ENCODE measurements at regions not wholly inside any gene's neighbourhood (a gene's known extent, or its start where the extent isn't known, plus 50 kb on each side); places are given as distances from the start of the nearest gene placed in this dataset.

DNA sequence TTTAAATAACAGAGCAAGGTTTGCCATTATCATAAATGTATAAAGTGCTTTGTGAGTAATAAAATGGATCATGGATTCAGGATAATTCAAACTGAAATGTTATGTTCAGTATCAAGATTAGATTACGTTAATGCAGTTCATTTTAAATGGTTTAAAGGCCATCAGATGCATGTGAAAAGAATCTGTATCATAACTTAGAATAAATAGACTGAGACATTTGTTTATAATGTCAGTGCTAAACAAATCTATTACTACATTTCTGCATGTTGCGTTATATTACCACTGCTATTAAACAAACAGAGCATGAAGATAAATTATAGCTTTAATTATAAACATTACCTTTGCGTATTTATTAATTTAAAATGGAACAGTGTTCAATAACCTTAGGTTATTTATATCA is 160.2 kb downstream of the TOX3 start:
- no peak overlapping the region for H3K4me3 ChIP-seq
- no peak for DNase-seq (ENCODE audit: low spot score)
- TF ChIP-seq, protein P1, sequence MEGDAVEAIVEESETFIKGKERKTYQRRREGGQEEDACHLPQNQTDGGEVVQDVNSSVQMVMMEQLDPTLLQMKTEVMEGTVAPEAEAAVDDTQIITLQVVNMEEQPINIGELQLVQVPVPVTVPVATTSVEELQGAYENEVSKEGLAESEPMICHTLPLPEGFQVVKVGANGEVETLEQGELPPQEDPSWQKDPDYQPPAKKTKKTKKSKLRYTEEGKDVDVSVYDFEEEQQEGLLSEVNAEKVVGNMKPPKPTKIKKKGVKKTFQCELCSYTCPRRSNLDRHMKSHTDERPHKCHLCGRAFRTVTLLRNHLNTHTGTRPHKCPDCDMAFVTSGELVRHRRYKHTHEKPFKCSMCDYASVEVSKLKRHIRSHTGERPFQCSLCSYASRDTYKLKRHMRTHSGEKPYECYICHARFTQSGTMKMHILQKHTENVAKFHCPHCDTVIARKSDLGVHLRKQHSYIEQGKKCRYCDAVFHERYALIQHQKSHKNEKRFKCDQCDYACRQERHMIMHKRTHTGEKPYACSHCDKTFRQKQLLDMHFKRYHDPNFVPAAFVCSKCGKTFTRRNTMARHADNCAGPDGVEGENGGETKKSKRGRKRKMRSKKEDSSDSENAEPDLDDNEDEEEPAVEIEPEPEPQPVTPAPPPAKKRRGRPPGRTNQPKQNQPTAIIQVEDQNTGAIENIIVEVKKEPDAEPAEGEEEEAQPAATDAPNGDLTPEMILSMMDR (IDR thresholded peaks at IDR 0.05), result no peak
- H3K27ac ChIP-seq, result no peak overlapping the region

DNA sequence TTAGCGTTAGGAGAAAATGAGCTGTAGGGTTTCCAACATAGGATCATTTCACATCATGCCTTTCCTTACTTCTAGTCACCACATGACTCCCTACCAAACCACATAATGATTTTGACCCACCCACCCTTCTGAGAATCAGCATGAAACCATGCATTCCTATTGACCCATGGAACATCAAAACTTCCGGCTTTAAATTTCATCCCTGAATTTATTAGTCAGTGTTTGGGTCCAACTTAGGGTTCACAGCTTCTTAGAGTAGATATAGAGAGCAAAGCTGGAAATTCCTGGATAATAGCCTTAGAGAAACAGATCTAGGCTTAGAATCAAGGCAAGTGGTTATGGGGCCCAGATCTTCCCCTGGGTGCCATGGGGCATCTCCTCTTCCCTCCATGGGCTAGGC is 162.6 kb downstream of the TOX3 start:
- Histone ChIP-seq H3K4me3 (no peak overlapping the region), H3K27ac (no peak overlapping the region)
- no peak for DNase-seq (ENCODE audit: low spot score)
- TF ChIP-seq, protein P1 (IDR thresholded peaks at IDR 0.05), result no peak

DNA sequence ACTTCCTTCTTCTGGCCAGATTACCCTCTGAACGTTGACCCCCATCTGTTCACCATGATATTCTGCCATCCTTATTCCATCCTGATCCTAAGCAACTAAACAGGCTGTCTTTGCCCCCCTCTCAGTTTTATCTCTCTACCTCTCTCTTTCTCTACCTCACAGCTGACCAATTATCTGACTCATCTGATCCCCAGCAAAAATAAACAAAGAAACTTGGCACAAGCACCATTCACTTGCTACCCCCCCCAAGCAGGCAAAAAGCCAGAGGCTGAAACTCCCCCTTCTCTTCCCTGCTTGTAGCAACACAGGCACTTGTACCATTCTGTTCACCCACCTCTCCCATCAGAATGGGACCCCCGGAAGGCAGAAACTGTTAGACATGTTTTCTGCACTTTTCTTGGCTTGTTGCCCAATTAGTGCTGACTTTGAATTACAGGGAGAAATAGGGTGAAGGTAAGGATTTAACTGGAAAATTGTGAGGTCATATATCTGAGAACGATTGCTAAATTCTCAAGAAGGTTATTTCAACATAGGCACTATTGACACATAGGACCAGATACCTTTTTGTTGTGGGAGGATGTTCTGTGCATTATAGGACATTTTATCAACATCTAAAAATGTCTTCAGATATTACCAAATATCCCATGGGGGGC is 163.2 kb downstream of the TOX3 start:
- no peak for DNase-seq (ENCODE audit: low spot score)
- TF ChIP-seq, protein P1 (IDR thresholded peaks at IDR 0.05), result no peak
- Histone ChIP-seq H3K4me3 (no peak overlapping the region), H3K27ac (no peak overlapping the region)

DNA sequence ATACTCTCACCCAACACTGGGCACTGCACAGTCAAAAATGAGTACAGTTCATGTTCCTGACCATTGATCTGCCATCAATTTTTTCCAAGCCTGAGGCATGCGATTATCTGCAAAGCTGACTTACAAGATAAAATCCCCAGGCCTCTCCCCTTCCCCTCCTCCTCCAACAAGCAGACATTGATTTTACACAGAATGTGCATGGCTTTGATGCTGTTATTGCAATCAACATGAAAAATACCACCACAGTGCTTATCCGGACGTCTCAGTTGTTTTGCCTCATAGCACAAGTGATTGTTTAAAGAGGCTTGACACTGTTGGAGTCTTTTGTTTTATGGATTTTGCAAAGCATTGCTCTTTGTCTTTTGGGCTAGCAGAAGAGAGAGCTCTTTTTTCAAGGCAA is 163.8 kb downstream of the TOX3 start:
- no peak for DNase-seq (ENCODE audit: low spot score)
- H3K27ac ChIP-seq, result no peak overlapping the region
- TF ChIP-seq, protein P1 (IDR thresholded peaks at IDR 0.05), result no peak
- H3K4me3 ChIP-seq, result no peak overlapping the region

DNA sequence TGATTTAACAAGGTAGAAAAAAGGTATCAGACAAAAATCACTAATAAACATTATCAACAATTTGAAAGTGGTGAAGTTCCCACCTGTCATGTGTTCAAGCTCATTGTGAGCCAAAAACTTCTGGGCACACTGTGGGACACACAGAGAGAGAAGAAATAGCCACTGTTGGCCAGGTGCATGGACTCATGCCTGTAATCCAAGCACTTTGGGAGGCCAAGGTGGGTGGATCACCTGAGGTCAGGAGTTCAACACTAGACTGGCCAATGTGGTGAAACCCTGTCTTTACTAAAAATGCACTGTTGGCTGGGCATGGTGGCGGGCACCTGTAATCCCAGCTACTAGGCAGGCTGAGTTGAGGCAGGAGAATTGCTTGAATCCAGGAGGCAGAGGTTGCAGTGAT is 167.4 kb downstream of the TOX3 start:
- TF ChIP-seq, protein P1 (IDR thresholded peaks at IDR 0.05), result no peak
- no peak overlapping the region for H3K27ac ChIP-seq
- no peak overlapping the region for H3K4me3 ChIP-seq
- no peak for DNase-seq (ENCODE audit: low spot score)

DNA sequence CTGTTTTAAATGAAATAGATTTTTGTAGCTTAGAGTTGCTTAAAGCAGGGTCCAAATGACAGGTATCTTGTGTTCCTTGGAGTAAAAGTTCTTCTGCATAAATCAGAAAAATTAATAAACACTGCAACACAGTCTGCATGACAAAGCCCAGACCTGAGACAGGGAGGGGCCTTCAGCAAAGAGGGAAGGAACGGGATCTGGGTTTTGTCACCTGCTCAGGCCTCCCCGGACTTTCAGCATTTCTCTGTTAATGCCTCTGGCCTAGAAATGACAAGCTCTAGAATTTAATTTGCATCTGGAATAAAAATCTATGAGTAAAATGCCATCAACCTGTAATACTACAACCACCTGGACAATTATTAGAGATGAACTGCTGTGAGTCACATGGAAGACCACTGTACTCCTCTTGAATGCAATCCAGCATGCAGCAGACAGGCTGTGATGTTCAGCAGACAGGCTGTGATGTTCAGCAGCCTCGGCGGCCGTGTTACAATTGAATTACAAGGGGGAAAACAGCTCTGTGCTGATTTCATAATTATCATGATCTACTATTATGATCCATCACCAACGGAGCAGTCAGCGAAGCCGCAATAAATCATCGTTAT is 170.2 kb downstream of the TOX3 start:
- no peak overlapping the region for H3K27ac ChIP-seq
- no peak overlapping the region for H3K4me3 ChIP-seq
- TF ChIP-seq, protein P1 (IDR thresholded peaks at IDR 0.05), result no peak
- no peak for DNase-seq (ENCODE audit: low spot score)

DNA sequence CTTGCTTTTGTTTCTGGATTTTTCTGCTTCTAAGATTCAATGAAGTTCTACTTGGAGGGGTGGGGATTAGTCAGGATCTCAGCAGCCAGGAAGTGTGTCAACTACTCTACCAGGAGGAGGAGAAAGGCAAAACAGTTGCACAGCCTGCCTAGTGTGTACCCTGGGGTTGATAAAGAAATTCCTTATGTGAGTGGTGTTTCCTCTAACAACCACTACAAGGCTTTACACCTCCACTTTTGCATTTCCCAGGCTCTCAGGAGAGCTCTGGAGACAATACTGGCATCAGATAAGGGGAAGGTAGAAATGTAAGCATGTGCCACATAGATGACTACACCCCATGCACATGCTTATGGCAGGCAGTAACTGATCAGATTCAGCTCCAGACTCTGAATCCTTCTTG is 174.6 kb downstream of the TOX3 start:
- no peak for DNase-seq (ENCODE audit: low spot score)
- Histone ChIP-seq H3K27ac (no peak overlapping the region), H3K4me3 (no peak overlapping the region)
- TF ChIP-seq, protein P1 (IDR thresholded peaks at IDR 0.05), result no peak
